Trophoblast cell (in vitro differentiated cells and primary cell): ENCODE measurements at regions not wholly inside any gene's neighbourhood (a gene's known extent, or its start where the extent isn't known, plus 50 kb on each side); places are given as distances from the start of the nearest gene placed in this dataset.
"Not testable (repeated sequence)": the region's sequence is repeated elsewhere in the genome, so short reads cannot be mapped to it uniquely, and the experiment has no call there.

Source experiments
- DNase-seq, 2 donors: peaks; one replicate each; pipeline ENCODE4 v3.0.0-alpha.2; 2016
- H2AFZ ChIP-seq: 2 replicates; pipeline ENCODE4 v1.6.1; 2013; ENCODE audit warnings: low read length, moderate library complexity, mild to moderate bottlenecking; ENCODE audit not compliant: insufficient read depth, poor library complexity
- H2AK5ac ChIP-seq: 2 replicates; pipeline ENCODE4 v1.6.1; 2013; ENCODE audit warnings: mild to moderate bottlenecking, low read length
- H2BK120ac ChIP-seq: 2 replicates; pipeline ENCODE4 v1.6.1; 2013; ENCODE audit warnings: low read length, mild to moderate bottlenecking, moderate library complexity; ENCODE audit not compliant: insufficient read depth, poor library complexity
- H2BK12ac ChIP-seq: 2 replicates; pipeline ENCODE4 v1.6.1; 2013; ENCODE audit warnings: mild to moderate bottlenecking, low read length, moderate library complexity
- H2BK5ac ChIP-seq: 2 replicates; pipeline ENCODE4 v1.6.1; 2013; ENCODE audit warnings: low read length, low read depth, moderate library complexity, mild to moderate bottlenecking; ENCODE audit not compliant: poor library complexity
- H3K14ac ChIP-seq: 2 replicates; pipeline ENCODE4 v1.6.1; 2013; ENCODE audit warnings: mild to moderate bottlenecking, low read length
- H3K18ac ChIP-seq: 2 replicates; pipeline ENCODE4 v1.6.1; 2013; ENCODE audit warnings: mild to moderate bottlenecking, low read length
- H3K23ac ChIP-seq: 2 replicates; pipeline ENCODE4 v1.6.1; 2013; ENCODE audit warnings: low read length
- H3K27ac ChIP-seq: 2 replicates; pipeline ENCODE4 v1.5.1; 2013; ENCODE audit warnings: low read depth, mild to moderate bottlenecking, inconsistent platforms, low read length, moderate library complexity
- H3K27me3 ChIP-seq: 2 replicates; pipeline ENCODE4 v1.6.1; 2013; ENCODE audit warnings: inconsistent platforms, mild to moderate bottlenecking, low read length, moderate library complexity; ENCODE audit not compliant: insufficient read depth
- H3K36me3 ChIP-seq, 2 experiments: 1 replicate in 1 of 2; 2 replicates in 1 of 2; pipeline ENCODE4 v1.6.1; 2013; ENCODE audit warnings: low read length in 2 of 2, mild to moderate bottlenecking in 2 of 2, moderate library complexity in 1 of 2; ENCODE audit not compliant: insufficient read depth in 2 of 2, control insufficient read depth in 1 of 2
- H3K4ac ChIP-seq: 2 replicates; pipeline ENCODE4 v1.6.1; 2013; ENCODE audit warnings: low read depth, mild to moderate bottlenecking, low read length, moderate library complexity
- H3K4me1 ChIP-seq, 2 experiments: 1 replicate in 1 of 2; 2 replicates in 1 of 2; pipeline ENCODE4 v1.6.1; 2013; ENCODE audit warnings: low read length in 2 of 2, mild to moderate bottlenecking in 2 of 2, moderate library complexity in 1 of 2; ENCODE audit not compliant: insufficient read depth in 2 of 2, control insufficient read depth in 1 of 2
- H3K4me2 ChIP-seq: 2 replicates; pipeline ENCODE4 v1.6.1; 2013; ENCODE audit warnings: inconsistent platforms, mild to moderate bottlenecking, low read length, moderate library complexity
- H3K4me3 ChIP-seq: 2 replicates; pipeline ENCODE4 v1.5.1; 2013; ENCODE audit warnings: mild to moderate bottlenecking, low read depth, low read length, inconsistent platforms
- H3K79me1 ChIP-seq: one replicate; pipeline ENCODE4 v1.6.1; 2013; ENCODE audit warnings: low read length
- H3K79me2 ChIP-seq: 2 replicates; pipeline ENCODE4 v1.6.1; 2013; ENCODE audit warnings: low read length, mild to moderate bottlenecking; ENCODE audit not compliant: control insufficient read depth, insufficient read depth, poor library complexity
- H3K9ac ChIP-seq: 2 replicates; pipeline ENCODE4 v1.6.1; 2013; ENCODE audit warnings: mild to moderate bottlenecking, low read length
- H3K9me3 ChIP-seq: 2 replicates; pipeline ENCODE4 v1.6.1; 2013; ENCODE audit warnings: low read depth, mild to moderate bottlenecking, control low read depth, inconsistent platforms, low read length; ENCODE audit not compliant: insufficient read depth
- H4K12ac ChIP-seq: 2 replicates; pipeline ENCODE4 v1.6.1; 2013; ENCODE audit warnings: low read depth, mild to moderate bottlenecking, low read length, moderate library complexity
- H4K8ac ChIP-seq: 2 replicates; pipeline ENCODE4 v1.6.1; 2013; ENCODE audit warnings: low read depth, mild to moderate bottlenecking, low read length, moderate library complexity
- H4K91ac ChIP-seq: one replicate; pipeline ENCODE4 v1.6.1; 2013; ENCODE audit warnings: low read depth, mild to moderate bottlenecking, low read length, moderate library complexity
- WGBS: extraction: QIAGEN DNeasy Blood & Tissue Kit; methylation state at CpG from one replicate; pipeline ENCODE4 v1.1.7; 2013; ENCODE audit warnings: missing lambda C conversion rate; ENCODE audit not compliant: insufficient read length, insufficient coverage; ENCODE audit errors: extremely low coverage; 5-methylcytosine and 5-hydroxymethylcytosine counted together

- not testable (repeated sequence) for H4K12ac ChIP-seq, H3K4me2 ChIP-seq, H3K23ac ChIP-seq, H3K14ac ChIP-seq, H4K91ac ChIP-seq, H2BK5ac ChIP-seq, H3K9ac ChIP-seq, H3K79me1 ChIP-seq, H3K9me3 ChIP-seq, H2AK5ac ChIP-seq, H3K79me2 ChIP-seq, H2AFZ ChIP-seq, H3K4me3 ChIP-seq, H2BK12ac ChIP-seq, H3K27ac ChIP-seq, DNase-seq, H3K4ac ChIP-seq, H3K36me3 ChIP-seq, H2BK120ac ChIP-seq, H3K4me1 ChIP-seq, H3K27me3 ChIP-seq, H4K8ac ChIP-seq, H3K18ac ChIP-seq
- no CpG with 5 or more reads among the region's 4 CpGs for WGBS
Observed at GRCh38 chr2:87285139-87285538, 263.5 kb upstream of the PLGLB1 start.

GRCh38 chr2:87290566-87291307 is 269.1 kb upstream of the PLGLB1 start:
- not testable (repeated sequence) for H3K27ac ChIP-seq, H3K18ac ChIP-seq, H3K79me1 ChIP-seq, H4K12ac ChIP-seq, H3K9me3 ChIP-seq, DNase-seq, H2BK5ac ChIP-seq, H2AFZ ChIP-seq, H3K79me2 ChIP-seq, H3K4me3 ChIP-seq, H3K4ac ChIP-seq, H2BK120ac ChIP-seq, H2BK12ac ChIP-seq, H4K8ac ChIP-seq, H3K4me1 ChIP-seq, H3K36me3 ChIP-seq, H3K9ac ChIP-seq, H2AK5ac ChIP-seq, H3K23ac ChIP-seq, H3K14ac ChIP-seq, H3K4me2 ChIP-seq, H3K27me3 ChIP-seq, H4K91ac ChIP-seq
- WGBS, result no CpG with 5 or more reads among the region's 7 CpGs

- not testable (repeated sequence) for H4K91ac ChIP-seq, H3K9ac ChIP-seq, H3K79me1 ChIP-seq, H3K4me1 ChIP-seq, H3K36me3 ChIP-seq, H2BK5ac ChIP-seq, H4K12ac ChIP-seq, H3K79me2 ChIP-seq, H3K4me2 ChIP-seq, H2AFZ ChIP-seq, H2AK5ac ChIP-seq, H4K8ac ChIP-seq, DNase-seq, H3K4me3 ChIP-seq, H3K23ac ChIP-seq, H3K14ac ChIP-seq, H3K4ac ChIP-seq, H3K27me3 ChIP-seq, H2BK120ac ChIP-seq, H3K9me3 ChIP-seq, H3K18ac ChIP-seq, H3K27ac ChIP-seq, H2BK12ac ChIP-seq
- WGBS, result no CpG with 5 or more reads among the region's 7 CpGs
Observed at GRCh38 chr2:87291400-87292200, 270.0 kb upstream of the PLGLB1 start.

- not testable (repeated sequence) for H3K79me1 ChIP-seq, H4K91ac ChIP-seq
Observed at GRCh38 chr2:87293931-87294594, 272.4 kb upstream of the PLGLB1 start.

More at GRCh38 chr2:87293931-87294594, 272.4 kb upstream of the PLGLB1 start:
- not testable (repeated sequence) for H3K4me3 ChIP-seq, H3K14ac ChIP-seq, H3K36me3 ChIP-seq, H3K27me3 ChIP-seq, H4K8ac ChIP-seq, H2BK5ac ChIP-seq, H2AK5ac ChIP-seq, H3K18ac ChIP-seq, H2BK12ac ChIP-seq, H3K4me1 ChIP-seq, H4K12ac ChIP-seq, H2BK120ac ChIP-seq, H3K4me2 ChIP-seq, H3K27ac ChIP-seq, H3K9ac ChIP-seq, H3K4ac ChIP-seq, H3K23ac ChIP-seq, H3K79me2 ChIP-seq, H2AFZ ChIP-seq, DNase-seq, H3K9me3 ChIP-seq
- no CpG with 5 or more reads among the region's 2 CpGs for WGBS
